CD4-positive, alpha-beta T cell treated with Interleukin-10 for 1 hour (primary cell): ENCODE measurements at regions not wholly inside any gene's neighbourhood (a gene's known extent, or its start where the extent isn't known, plus 50 kb on each side); places are given as distances from the start of the nearest gene placed in this dataset.
"Not testable (repeated sequence)": the region's sequence is repeated elsewhere in the genome, so short reads cannot be mapped to it uniquely, and the experiment has no call there.

Experiments used
- DNase-seq: peaks from one replicate; pipeline ENCODE4 v3.0.0-alpha.2; 2020

DNA sequence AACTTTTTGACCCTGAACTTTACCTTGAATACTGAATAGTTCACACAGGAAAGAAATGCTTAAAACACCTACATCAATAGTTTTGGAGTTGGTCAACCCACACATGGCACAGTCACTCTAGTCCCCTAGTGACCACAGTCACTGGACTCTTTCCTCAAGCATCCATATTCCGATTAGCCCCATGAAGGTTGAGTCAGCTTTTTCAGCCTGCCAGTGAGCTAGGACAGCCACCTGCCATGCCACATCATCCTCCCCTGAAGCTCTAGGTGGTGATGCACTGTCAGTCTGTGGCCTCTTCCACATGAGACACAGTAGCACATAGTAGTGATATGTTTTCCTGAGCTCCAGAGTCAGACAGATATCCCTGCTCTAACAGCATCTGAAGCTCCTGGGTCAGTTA lies 537.2 kb downstream of the XPNPEP1 start:
- no peak for DNase-seq

- DNase-seq = no peak
These were observed 544.1 kb downstream of the XPNPEP1 start for GRCh38 chr10:109379186-109379585.

DNA sequence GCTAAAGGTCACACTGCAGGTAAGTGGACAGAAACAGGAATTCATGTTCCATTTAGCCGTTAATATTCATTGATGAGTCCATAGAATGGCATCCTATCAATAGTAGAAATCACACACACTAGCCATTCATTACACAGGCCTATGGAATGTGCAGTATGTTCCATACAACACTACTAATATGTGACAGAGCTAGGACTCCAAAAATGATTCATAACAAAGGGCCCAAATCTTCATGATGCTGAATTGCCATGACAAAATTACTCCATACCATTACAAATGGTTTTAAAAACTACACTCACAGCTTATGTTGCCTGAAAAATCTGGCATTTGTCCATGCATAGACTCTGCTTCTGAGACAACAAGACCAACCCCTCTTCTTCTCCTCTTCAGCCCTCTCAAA lies 549.1 kb downstream of the XPNPEP1 start:
- DNase-seq = no peak

DNA sequence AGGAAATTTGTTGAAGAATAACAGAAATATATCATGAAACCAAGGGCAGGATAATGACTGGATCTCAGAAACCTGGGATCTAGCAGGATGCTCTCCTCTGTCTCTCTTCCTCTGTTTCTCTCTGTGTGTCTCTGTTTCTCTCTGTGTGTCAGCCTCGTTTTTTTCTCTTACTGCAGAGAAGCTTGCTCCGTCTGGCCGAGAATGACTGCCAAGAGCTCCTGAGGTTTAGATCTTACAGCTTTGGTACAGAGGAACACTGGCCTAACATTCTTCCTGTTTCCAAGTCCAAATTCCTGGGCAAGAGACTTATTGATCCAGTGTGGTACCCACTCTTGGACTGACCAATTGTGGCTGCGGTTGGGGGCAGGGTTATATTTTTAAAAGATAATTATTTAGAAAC lies 564.0 kb downstream of the XPNPEP1 start:
- DNase-seq = no peak

- DNase-seq = no peak
These were observed 565.0 kb downstream of the XPNPEP1 start for GRCh38 chr10:109358325-109358724.

DNA sequence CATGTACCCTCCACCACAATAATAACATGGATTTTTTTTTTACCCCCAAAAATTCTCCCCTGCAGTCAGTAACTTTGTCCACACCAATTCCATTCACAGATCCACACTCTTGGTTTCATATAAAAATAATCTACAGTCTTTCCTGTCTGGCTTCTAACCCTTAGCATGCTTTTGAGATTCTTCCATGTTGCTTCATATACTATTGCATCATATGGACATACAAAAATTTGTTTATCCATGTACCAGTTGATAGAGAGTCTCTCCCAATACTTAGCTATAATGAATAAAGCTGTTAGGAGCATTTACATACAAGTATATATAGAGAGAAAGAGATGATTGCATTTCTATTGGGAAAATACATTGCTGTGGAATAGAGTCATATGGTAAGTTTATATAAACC lies 575.0 kb downstream of the XPNPEP1 start:
- no peak for DNase-seq

- no peak for DNase-seq
These were observed 580.0 kb downstream of the XPNPEP1 start for GRCh38 chr10:109343293-109343692.

- DNase-seq = no peak
These were observed 581.3 kb downstream of the XPNPEP1 start for GRCh38 chr10:109341986-109342385.

GRCh38 chr10:109328001-109328400 lies 595.3 kb downstream of the XPNPEP1 start:
- no peak for DNase-seq

- DNase-seq = no peak
These were observed 596.0 kb downstream of the XPNPEP1 start for GRCh38 chr10:109327266-109327665.

- no peak for DNase-seq
These were observed 598.6 kb downstream of the XPNPEP1 start for GRCh38 chr10:109324721-109325120.

DNA sequence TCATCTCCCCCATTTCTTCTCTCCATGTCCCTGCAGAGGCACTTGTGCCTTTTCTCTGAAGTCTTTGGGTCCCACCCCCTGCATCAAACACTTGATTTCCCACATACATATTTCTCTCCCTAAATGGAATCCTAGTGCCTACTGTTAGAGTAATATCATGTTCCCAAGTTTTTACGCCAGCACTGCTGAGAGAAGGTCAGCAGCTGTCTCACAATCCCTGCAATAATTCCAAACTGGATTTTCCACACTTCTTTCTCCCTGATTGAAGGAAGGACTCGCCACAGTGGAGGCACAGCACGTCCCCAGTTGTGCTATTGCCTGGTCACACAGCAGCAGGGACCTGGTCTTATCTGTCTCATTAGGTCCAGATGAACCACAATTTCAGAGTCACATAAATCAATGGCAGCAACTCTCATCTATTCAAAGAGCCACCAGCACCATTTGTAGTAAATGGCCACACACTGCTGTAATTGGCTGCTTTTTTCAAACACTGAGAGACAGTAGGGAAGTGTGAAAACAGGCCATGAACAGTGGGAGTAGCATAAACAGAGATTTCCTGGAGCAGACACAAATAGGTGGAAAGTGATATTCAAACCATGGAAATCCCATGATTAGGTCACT lies 605.5 kb downstream of the XPNPEP1 start:
- no peak for DNase-seq

DNA sequence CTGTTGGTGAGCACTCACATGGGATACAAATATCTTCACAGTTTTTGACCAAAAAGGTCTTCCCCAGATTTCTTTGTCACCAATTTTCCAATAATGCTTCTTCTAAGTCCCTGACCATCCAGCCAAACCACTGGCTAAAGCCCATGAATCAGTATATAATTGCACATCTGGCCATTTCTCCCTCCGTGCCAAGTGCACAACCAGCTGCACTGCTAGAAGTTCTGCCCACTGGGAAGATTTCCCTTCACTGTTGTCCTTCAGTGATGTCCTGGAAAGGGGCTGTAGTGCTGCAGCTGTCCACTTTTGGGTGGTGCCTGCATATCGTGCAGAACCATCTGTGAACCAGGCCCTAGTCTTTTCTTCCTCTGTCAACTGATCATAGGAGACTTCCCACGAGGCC lies 609.3 kb downstream of the XPNPEP1 start:
- DNase-seq = not testable (repeated sequence)

DNA sequence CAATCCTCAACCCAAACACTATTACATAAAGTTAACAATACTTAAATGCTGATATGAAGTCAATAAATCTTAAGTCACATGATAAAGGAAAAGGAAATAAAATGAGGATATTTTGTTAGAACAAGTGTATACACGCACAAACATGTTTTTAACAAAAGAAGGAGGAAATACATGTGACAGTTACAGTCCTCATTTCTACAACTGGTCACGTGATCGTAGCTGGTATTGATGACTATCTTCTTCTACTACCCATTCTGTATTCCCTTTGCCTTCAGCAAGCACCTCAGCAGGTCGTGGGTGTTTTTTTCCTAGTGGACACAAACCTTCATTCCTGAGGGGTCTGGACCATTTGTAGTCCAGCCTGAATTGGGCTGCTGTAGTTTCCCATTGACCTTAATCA lies 610.8 kb downstream of the XPNPEP1 start:
- DNase-seq = not testable (repeated sequence)

DNA sequence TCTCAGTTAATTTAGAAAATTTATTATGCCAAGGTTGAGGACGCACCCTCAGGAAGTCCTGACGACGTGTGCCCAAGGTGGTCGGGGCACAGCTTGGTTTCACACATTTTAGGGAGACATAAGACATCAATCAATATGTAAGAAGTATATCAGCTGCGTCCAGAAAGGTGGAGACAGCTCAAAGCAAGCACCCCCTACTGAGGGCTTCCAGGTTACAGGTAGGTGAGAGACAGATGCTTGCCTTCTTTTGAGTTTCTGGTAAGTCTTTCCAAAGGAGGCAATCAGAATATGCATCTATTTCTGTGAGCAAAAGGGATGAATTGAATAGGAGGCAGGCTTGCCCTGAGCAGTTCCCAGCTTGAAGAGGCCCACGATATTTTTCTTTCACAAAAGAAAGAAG lies 614.3 kb downstream of the XPNPEP1 start:
- no peak for DNase-seq

DNA sequence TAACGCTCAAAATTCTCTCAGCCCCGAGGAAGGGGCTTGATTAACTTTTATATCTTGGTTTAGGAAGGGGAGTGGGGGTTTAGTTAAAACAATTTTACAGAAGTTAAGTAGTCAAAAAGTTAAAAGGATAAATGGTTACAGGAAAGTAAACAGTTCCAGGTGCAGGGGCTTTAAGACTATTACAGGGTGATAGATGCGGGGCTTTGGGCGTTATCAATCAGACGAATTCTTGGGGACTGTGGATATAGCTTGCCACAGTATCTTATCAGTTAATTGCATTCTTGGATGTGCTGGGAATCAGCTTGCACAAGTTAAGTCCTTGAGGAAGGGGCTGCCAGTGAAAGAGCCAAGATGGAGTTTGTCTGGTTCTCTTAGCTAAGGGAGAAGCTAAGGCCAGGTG lies 616.2 kb downstream of the XPNPEP1 start:
- DNase-seq = not testable (repeated sequence)

GRCh38 chr10:109306698-109307097 lies 616.6 kb downstream of the XPNPEP1 start:
- DNase-seq = no peak

GRCh38 chr10:109287858-109288257 lies 635.5 kb downstream of the XPNPEP1 start:
- no peak for DNase-seq

- no peak for DNase-seq
These were observed 640.8 kb downstream of the XPNPEP1 start for GRCh38 chr10:109282510-109282909.

DNA sequence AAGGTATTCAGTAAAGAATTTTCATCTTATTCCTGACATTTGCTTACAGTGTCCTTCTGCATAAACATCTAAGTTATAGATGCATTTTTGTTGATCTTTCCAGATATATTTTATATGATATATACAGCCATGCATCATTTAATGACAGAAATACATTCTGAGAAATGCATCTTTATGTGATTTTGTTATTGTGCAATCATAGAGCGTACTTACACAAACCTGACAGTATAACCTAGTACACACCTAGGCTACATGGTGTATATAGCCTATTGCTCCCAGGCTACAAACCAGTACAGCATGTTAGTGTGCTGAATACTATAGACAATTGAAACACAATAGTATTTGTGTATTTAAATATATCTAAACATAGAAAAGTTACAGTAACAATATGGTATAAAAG lies 642.0 kb downstream of the XPNPEP1 start:
- no peak for DNase-seq

- DNase-seq = no peak
These were observed 642.5 kb downstream of the XPNPEP1 start for GRCh38 chr10:109280837-109281236.

GRCh38 chr10:109277456-109277855 lies 645.9 kb downstream of the XPNPEP1 start:
- no peak for DNase-seq

DNA sequence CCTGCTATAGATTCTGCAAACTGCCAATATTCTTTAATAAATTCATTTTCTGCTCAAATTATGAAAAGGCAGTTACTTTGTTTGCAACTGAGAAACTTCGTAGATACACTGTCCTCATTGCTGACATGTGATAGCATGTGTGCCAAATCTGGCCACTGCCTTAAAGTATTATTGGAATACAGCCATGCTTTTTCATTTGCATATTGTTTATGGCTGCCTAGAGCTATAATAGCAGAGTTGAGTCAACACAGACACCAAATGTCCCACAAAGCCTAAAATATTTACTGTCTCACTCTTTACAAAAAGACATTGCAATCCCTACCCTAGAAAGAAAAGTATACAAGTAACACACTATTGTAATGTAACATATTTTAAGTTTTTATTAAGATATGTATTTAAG lies 647.4 kb downstream of the XPNPEP1 start:
- no peak for DNase-seq

GRCh38 chr10:109274681-109275080 lies 648.6 kb downstream of the XPNPEP1 start:
- DNase-seq = no peak

GRCh38 chr10:109270173-109270572 lies 653.1 kb downstream of the XPNPEP1 start:
- no peak for DNase-seq

GRCh38 chr10:109264004-109264403 lies 659.3 kb downstream of the XPNPEP1 start:
- no peak for DNase-seq
